ELR (cell line): ENCODE measurements at regions not wholly inside any gene's neighbourhood (a gene's known extent, or its start where the extent isn't known, plus 50 kb on each side); places are given as distances from the start of the nearest gene placed in this dataset.
"Not testable (repeated sequence)": the region's sequence is repeated elsewhere in the genome, so short reads cannot be mapped to it uniquely, and the experiment has no call there.

Experiments used
- DNase-seq: peaks from one replicate; pipeline ENCODE4 v3.0.0-alpha.2; 2015; ENCODE audit warnings: low read depth

DNA sequence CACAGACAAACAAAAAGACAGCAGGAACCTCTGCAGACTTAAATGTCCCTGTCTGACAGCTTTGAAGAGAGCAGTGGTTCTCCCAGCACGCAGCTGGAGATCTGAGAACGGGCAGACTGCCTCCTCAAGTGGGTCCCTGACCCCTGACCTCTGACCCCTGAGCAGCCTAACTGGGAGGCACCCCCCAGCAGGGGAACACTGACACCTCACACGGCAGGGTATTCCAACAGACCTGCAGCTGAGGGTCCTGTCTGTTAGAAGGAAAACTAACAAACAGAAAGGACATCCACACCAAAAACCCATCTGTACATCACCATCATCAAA is 182.3 kb upstream of the NECTIN3 start:
- not testable (repeated sequence) for DNase-seq

DNA sequence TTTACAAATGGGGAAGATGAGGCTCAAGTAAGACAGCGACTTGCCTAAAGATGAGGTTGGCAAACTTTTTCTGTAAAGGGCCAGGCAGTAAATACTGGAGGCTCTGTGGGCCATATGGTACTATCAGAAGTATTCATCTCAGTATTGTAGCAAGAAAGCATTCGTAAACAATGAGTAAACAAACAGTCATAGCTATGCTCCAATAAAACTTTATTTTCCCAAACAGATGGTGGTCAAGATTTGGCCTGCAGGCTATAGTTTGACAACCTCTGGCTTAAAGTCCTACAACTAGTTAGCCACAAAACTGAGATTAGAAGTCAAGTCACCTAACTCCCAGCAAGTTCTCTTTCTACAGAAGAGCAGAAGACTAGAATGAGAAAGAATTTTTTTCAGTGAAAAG is 177.0 kb upstream of the NECTIN3 start:
- DNase-seq: peak; percentile 69

DNA sequence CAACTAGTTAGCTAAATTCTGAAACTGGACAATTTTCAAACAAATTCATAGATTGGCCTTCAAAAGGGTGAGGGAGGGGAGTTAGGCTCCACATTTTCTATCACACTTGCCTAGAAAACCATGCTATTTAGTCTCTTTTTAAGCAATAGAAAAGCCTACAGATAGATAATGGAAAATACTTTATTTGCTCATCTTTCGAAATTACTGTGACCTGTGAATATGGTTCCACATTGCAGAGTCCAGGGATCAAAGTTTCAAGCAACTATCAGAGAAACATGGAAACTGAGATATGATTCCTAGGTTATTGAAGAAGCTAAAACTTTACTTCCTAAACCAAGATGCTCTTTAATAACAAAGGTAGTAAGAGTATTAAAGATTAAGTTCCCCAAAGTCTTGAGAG is 176.6 kb upstream of the NECTIN3 start:
- DNase-seq: no peak

DNA sequence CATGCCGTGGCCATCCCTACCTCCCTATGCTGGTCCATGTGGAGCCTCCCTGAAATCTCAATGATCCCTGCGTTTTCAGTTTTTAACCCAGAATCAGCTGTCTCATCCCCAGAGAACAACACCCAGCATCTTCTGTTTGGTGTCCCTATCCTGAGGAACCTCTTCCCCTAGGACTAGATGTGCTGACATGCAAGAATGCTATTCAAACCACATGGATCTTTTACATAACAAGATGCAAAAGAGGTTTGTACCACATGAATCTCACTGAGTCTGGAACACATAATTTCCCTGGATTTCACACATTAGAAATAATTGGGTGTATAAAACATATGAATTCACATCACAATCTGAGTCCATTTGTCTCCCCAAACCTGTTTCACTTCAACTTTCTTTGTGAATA is 174.6 kb upstream of the NECTIN3 start:
- no peak for DNase-seq

DNA sequence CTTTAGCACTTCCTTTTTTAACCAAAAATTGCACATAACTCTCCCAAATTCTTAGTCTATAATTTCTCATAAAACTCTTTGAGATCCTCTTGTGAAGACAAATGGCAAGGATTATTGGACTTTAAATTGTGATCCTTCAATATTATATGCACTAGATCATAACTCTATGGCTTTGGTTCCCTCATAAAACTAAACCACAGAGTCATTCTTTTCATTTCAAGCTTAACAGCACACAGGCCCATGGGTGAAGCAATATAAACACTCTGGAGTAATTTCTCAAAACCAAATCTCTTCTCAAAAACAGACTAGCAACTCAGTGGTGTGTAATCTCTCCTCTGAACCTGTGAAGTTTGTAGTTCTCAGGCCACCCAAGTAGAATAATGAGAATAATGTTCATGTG is 171.0 kb upstream of the NECTIN3 start:
- DNase-seq: peak; percentile 4

DNA sequence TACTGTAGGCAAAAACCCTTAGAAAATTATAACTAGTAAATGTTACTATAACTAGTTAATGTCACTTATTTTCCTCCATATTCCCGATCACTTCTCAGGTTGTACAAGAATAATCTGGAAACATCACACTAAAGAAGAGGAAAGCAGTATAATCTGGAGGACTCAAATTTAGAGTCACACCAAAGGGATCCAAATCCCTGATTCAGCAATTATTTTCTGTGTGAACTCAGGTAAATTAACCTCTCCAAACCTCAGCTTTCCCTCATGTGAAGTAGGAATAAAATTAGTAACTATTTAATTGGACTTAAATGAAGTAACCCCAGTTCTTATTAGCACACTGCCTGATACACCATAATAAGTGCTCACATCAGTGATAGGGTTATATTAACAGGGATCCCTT is 170.1 kb upstream of the NECTIN3 start:
- no peak for DNase-seq

DNA sequence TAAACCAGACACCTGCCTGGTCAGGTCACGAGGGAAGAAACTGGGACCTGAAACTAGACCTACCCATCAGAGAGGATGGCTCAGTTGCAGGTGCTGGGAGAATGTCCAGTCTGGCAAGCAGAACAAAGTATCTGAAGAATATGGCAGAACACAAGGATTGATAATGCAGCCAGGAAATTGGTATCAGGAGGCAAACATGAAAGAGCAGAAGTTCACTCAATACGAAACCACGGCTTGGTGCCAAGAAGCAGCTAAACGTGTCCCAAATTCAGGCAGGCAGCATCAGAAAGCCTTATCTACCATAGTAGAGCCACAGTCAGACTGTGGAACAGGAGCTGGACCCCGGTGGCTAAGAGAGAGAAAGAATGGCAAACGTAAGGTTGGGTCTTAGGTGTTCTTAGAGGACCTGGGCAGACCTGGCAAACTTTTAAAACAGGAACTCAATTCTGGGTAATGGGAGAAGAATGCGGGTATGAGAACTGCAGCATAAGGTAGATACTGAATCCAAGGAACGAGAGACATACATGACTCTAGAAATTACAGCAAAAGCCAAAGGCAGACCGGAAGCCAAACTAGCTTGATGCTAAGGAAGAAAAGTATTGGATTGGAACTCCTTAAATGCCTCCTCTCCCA is 169.0 kb upstream of the NECTIN3 start:
- no peak for DNase-seq

DNA sequence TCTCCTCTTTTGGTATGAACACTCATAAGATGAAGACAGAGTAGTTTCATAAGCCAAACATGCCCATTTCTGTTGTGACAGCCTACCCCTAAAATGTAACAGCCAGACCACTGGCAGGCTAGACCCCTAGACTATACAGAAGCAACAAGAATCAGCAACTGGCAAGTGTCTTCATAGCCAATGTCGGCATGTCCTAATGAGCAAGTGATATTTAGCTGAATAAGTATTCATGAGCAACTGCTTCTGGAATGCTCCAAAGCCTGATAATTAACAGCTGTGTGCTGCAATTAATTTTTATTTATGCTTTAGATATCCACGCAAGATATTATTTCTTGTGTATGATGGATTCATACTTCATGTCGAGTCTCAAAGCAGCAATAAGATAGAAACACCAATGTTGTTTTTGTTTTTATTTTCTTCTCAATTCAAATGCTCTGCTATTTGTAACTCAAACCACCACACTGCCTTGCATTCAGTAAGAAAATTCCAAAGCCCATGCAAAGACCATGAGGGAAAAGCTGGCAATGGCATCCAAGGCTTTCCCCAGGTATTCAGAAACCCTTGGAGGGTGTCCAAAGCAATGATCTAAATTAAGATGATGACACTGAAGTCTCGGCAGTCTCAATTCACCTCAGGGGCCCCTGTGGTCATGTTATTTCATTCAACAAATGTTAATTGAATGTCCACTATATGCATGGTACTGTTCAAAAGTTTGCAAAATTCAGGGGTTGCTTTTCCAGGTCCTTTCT is 167.7 kb upstream of the NECTIN3 start:
- no peak for DNase-seq

DNA sequence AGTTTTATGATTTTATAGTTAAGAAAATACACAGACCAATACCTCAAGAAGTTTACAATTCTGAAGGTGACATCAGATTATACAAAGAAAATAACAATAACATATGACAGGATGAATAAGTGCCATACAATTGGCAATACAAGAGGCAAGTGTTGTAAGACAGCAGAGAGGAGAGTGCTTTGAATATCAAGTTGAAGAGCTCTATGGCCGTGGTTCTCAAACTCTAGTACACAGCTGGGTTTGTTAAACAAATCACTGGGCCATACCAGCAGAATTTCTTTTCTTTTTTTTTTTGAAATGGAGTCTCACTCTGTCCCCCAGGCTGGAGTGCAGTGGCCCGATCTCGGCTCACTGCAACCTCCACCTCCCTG is 167.1 kb upstream of the NECTIN3 start:
- no peak for DNase-seq

DNA sequence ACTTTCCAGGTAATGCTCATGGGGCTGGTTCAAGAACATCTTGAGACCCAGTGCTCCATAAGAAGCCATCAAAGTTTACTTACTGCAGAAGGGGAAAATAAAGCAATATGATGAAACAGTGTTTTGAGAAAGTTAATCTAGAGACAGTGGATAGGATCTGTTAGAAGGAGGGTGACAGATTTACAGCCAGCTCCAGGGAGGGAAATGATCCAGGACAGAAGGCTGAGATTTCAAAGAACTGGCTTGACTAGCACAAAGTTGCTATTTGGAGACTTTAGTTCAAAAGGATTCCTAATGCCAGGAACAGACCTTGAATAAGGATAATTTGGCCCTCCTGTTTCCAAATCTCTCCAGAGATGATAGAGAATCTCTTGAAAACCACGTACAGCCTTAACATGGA is 166.5 kb upstream of the NECTIN3 start:
- no peak for DNase-seq

DNA sequence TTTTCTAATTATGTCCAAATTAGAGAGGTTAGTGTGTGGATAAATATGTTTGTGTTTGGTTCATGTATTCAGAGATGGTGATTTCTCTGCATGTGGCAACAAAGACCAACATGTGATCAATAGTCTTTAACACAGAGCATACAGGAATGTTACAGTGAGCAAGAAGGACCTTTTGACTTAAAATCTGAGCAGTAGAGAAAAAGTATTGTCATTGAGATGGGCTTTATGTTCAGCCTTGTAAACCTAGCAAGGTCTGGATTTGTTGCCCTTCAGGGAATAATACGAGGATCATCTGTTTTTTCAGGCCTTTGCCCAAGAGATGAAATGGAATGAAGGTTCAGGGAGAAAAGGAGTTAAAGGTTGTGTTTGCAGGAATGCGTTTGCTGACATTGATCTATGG is 161.8 kb upstream of the NECTIN3 start:
- no peak for DNase-seq

DNA sequence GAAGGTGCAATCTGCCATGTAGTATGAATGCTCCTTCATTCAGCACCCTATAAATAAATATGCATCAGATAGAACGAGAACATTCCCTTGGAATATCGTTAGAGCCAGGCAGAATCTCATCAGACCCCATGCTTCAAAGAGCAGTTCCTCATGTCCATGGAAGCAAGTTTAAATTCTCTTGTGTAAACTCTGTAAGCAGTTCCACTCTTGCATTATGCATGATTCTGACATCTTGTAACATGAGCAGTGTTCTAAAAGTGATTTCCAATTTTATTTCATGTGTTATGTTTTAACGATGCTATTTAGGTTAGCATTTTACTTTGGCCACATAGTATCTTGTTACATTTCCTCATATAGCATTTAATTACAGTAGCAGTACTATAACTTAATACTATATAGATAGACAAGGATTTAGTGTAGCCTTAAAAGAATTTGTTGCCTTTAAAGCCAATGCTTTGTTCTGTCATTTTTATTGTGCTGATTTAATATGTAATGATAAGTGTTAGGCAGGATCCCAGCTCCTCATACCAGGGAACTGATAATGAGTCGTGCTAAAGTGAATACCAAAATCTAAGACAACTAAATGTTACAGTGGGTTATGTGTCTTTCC is 161.2 kb upstream of the NECTIN3 start:
- DNase-seq: no peak

DNA sequence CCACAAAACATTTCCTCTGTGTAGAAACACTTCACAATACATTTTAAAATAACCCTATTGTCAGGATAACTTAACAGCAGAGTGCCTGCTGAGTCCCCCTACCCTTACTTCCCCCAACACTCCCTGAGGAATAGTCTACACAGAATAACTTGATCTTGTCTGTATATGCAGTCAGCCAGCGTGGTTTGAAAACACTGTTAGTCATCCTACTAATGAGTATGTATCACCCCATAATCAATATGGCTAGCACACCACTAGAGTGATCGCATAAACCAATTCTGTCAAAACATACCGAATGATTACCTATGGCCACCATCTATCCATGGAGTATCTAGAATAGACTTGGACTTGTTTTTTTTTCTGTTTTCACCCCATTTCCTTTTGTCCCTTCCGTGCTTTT is 152.7 kb upstream of the NECTIN3 start:
- DNase-seq: no peak

DNA sequence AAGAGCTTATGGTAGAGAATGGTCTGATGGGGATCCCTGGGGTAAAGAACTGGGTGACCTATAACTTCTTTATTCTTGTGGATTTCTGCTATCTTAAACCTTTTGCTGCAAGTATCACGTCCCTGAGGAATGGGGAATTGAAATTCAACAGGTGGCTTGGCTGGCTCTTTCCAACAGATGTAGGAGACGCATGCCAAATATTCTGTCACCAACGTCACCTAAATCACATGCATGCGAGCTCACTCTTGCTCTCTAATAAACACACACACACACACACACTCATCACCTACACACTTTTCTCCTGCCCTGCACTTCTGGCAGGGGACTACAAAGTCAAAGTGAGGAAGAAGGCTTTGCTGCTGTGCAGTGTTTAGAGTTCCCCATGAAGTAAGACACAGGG is 145.8 kb upstream of the NECTIN3 start:
- DNase-seq: no peak

DNA sequence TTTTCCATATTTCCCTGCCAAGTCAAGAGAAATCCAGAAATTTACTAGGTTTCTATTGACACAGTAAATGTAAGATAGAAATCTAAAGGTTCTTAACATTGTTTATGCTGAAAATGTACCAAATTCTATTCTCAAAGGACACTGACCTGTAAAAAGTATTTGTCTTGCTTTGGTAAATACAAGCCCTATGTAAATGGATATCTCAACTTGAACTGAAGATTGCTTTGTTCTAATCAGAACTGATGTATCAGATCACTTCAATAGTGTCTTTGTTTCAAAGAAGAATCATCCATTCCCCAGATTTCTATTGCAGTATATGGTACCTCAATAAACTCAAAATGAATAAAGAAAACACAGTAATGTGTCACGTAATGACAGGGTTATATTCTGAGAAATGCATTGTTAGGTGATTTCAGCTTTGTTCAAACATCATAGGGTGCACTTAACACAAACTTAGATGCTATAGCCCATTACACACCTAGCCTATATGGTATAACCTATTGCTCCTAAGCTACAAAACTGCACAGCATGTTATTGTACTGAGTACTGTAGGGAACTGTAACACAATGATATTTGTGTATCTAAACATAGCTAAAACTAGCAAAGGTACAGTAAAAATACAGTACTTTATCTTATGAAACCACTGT is 143.5 kb upstream of the NECTIN3 start:
- DNase-seq: no peak

DNA sequence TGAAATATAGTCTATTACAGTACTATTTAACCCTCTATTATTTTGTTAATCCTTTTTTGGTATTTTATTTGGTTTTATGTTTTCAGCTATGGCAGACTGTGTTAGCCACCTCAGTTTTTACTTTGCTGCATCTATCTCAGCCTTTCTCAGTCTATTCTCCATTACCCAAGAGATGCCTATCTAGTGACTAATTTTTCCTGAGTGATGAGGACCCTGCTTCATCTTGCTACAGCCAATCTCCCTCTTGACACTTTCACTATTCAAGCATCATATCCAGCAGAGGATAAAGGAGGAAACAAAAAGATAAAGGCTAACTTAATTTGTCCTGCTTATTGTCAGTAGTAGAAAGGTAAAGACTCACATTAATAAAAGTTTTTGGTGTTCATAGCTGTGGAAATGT is 141.8 kb upstream of the NECTIN3 start:
- peak; percentile 46 for DNase-seq

DNA sequence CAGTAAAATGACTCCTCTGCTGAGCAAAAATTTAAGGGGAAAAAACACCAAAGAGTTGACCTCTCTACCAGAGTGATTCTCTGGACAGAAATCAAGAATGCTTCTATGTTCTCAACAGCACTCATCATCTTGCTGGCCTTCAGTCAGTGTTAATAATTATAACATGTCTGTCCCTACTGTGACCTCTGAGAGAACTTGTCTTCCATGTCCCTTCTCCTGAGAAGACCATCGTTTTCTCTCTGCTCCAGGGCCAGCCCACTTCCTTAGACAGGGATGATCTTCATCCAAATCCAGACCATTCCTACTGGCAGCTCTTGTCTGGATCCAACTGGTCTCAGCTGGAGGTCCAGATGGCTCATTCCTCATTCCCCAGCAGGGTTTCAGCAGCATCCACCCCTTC is 139.0 kb upstream of the NECTIN3 start:
- DNase-seq: no peak

DNA sequence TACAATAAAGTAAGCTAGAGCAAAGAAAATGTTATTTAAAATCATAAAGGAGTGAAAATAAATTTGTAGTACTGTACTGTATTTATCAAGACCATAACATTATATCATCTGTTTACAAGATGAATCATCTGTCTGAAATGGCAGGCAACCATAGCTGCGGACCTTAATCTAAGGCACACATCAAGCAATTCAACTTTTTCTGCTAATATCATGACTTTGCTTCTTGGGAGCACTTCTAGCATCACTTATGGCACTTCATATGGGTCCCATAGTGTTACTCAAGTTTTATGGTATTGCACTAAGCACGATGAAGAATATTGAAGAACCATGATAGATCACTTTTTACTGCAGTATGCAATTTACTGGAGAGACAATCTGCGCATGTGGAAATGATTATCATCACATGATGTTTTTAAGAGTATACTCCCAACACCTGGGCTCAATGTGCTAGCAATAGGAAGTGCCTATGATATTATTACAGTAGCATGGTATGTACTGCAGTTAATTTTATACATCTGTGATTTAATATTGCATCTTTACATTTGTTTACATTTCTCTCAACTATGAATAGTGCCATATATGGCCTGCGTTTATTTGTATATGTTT is 137.7 kb upstream of the NECTIN3 start:
- peak; percentile 51 for DNase-seq

DNA sequence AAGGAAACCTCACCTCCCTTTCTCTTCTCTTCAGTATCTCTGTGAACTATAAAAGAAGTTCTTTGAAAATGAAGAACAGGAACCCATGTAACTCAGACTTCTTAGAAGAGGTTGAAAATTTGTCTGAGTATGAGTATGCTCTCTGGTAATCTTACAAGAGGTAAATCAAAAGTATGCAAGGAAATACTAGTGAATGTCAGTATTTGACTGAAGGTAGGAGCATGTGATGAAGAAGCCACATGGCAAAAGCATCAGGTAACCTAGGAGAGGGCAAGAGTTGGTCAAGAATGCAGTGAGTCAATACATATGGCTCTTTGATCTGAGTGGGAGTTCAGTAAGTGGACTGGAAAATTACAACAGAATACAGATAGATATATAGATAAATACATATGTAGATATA is 133.0 kb upstream of the NECTIN3 start:
- DNase-seq: no peak

DNA sequence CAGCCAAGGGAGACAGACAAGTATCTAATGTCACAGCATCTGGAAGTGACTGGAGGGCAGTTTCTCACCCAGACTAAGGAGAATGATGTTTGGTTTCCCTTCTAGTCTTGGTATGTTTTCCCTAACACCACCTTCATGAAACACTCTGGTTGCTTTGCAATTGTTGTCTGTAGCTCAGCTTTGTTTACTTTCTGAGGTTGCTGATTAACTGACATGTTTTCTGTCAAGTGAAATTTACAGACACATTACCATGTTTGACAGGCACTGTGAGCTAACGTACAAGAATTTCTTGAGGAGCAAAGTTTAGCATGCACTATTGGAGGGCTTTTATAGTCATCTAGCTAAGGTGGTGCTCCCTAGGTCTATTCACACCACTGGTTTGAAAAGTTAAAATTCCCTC is 131.6 kb upstream of the NECTIN3 start:
- no peak for DNase-seq

DNA sequence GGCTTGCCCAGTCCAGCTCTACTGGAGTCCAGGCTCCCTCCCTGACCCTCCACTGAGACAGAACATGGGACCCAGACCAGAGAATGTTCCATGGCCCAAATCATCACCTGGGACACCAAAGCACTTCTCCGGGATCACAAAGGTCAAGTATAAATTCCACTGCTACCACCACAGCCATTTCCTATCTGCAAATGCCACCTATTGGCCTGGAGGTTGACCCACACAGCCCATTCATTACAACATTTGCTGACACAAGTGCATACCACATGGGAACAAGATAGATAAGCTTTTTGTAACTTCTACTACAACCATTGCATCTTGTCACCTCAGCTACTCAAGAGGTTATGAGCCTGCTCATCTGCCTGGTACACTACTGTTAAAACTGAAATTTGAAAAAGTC is 126.8 kb upstream of the NECTIN3 start:
- no peak for DNase-seq

DNA sequence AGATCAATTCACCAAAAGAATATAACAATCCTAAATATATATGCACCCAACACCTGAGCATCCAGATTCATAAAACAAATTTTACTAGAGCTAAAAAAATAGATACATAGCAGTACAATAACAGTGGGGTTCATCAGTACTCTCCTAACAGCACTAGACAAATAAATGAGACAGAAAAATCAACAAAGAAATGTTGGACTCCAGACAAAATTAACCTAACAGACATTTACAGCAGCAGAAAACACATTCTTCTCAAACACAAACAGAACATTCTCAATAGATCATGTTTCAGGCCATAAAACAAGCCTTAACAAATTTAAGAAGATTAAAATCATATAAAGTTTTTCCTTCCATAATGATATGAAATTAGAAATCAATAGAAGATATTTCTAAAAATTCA is 124.8 kb upstream of the NECTIN3 start:
- DNase-seq: no peak

DNA sequence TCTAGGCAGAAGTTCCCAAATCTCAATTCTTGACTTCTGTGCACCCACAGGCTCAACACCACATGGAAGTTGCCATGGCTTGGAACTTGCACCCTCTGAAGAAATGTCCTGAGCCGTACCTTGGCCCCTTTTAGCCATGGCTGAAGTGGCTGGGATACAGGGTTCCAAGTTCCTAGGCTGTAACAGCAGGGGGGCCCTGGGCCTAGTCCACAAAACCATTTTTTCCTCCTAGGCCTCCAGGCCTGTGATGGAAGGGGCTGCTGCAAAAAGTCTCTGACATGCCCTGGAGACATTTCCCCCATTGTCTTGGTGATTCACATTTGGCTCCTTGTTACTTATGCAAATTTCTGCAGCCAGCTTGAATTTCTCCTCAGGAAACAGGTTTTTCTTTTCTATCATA is 122.4 kb upstream of the NECTIN3 start:
- not testable (repeated sequence) for DNase-seq
